ENCODE measurements at regions not wholly inside any gene's neighbourhood (a gene's known extent, or its start where the extent isn't known, plus 50 kb on each side); places are given as distances from the start of the nearest gene placed in this dataset.

GRCh38 chr11:22479208-22479607, 141.0 kb downstream of the SLC17A6 start:
- no peak for DNase-seq
- no peaks in the 10 kb centered on the region for H3K36me3 ChIP-seq
- no peaks in the 10 kb centered on the region for H3K4me1 ChIP-seq
- H3K27me3 ChIP-seq = no peaks in the 10 kb centered on the region
- H3K9me3 ChIP-seq = no peaks in the 10 kb centered on the region
- intact Hi-C loops (cut with DNase I; ENCODE audit: low total_unique reads) = no loop called here
- TF ChIP-seq POLR2A (IDR thresholded peaks at IDR 0.05) = no peak
- TF ChIP-seq, protein P1, sequence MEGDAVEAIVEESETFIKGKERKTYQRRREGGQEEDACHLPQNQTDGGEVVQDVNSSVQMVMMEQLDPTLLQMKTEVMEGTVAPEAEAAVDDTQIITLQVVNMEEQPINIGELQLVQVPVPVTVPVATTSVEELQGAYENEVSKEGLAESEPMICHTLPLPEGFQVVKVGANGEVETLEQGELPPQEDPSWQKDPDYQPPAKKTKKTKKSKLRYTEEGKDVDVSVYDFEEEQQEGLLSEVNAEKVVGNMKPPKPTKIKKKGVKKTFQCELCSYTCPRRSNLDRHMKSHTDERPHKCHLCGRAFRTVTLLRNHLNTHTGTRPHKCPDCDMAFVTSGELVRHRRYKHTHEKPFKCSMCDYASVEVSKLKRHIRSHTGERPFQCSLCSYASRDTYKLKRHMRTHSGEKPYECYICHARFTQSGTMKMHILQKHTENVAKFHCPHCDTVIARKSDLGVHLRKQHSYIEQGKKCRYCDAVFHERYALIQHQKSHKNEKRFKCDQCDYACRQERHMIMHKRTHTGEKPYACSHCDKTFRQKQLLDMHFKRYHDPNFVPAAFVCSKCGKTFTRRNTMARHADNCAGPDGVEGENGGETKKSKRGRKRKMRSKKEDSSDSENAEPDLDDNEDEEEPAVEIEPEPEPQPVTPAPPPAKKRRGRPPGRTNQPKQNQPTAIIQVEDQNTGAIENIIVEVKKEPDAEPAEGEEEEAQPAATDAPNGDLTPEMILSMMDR (IDR thresholded peaks at IDR 0.05) = no peak
- H3K27ac ChIP-seq = no peak overlapping the region
- no peak overlapping the region for H3K4me3 ChIP-seq

DNA sequence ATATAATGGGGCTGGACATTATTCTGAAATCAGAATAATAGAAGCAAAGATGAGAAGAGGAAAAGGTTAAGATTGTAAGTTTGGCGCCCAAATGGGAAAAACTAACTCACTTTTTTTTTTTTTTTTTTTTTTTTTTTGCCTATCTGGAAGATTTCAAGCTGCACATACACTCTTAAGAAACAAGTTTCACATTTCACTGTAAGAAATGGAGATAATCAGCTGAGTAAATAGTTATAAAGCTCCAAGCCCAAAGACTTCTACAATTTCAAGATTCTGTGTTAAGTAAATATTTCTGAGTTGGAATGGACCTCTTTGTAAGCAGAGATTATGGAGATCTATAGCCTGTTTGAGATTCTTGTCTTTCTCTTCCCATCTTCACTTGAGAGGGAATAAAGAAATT, 140.0 kb downstream of the SLC17A6 start:
- H3K4me1 ChIP-seq = no peaks in the 10 kb centered on the region
- H3K27me3 ChIP-seq = no peaks in the 10 kb centered on the region
- intact Hi-C loops (cut with DNase I; ENCODE audit: low total_unique reads) = no loop called here
- TF ChIP-seq, protein P1 (IDR thresholded peaks at IDR 0.05) = no peak
- TF ChIP-seq POLR2A (IDR thresholded peaks at IDR 0.05) = no peak
- H3K4me3 ChIP-seq = no peak overlapping the region
- H3K9me3 ChIP-seq = no peaks in the 10 kb centered on the region
- no peak overlapping the region for H3K27ac ChIP-seq
- DNase-seq = no peak
- H3K36me3 ChIP-seq = no peaks in the 10 kb centered on the region

DNA sequence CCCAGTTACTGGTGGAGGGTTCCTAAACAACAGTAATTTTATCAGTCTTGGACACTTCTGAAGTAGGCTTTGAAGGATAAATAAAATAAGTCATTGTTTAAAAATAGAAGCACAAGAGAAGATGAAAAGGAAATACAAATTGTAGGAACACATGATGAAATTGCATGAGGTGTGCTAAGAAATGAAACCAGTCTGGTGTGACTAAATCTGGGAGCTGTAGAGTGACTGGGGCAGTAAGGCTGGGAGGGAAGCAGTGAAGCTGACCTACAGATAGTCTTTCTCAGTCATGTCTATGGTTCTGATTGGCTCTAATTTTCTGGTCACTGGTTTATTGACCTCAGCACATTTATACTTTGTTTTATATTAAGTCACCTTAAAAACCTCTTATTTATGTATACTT, 139.1 kb downstream of the SLC17A6 start:
- TF ChIP-seq, protein P1 (IDR thresholded peaks at IDR 0.05) = no peak
- no peak for TF ChIP-seq POLR2A (IDR thresholded peaks at IDR 0.05)
- H3K27ac ChIP-seq = no peak overlapping the region
- DNase-seq = no peak
- H3K4me3 ChIP-seq = no peak overlapping the region
- intact Hi-C loops (cut with DNase I; ENCODE audit: low total_unique reads) = no loop called here
- no peaks in the 10 kb centered on the region for H3K36me3 ChIP-seq
- no peaks in the 10 kb centered on the region for H3K9me3 ChIP-seq
- H3K4me1 ChIP-seq = no peaks in the 10 kb centered on the region
- no peaks in the 10 kb centered on the region for H3K27me3 ChIP-seq

DNA sequence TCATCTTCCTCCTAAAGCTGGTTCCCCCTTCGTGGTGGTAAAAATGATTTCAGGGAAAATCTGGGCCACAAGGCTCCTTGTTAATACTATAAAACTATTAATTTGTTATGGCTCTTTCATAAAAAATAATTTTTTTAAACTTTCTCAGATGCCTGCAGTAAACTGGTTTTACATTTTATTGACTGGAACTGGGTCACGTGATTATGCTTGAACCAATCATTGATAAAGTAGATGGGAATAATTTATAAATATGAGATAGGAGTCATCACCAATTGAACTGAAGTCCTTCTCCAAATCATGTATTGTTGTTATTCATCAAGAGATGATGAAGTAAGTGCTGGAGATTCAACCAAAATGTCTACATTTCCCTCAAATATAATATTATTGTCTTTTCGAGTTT, 138.4 kb downstream of the SLC17A6 start:
- Histone ChIP-seq H3K27me3 (no peaks in the 10 kb centered on the region), H3K4me1 (no peaks in the 10 kb centered on the region), H3K9me3 (no peaks in the 10 kb centered on the region), H3K4me3 (no peak overlapping the region), H3K27ac (no peak overlapping the region), H3K36me3 (no peaks in the 10 kb centered on the region)
- no peak for TF ChIP-seq POLR2A (IDR thresholded peaks at IDR 0.05)
- TF ChIP-seq, protein P1 (IDR thresholded peaks at IDR 0.05) = no peak
- DNase-seq = no peak
- intact Hi-C loops (cut with DNase I; ENCODE audit: low total_unique reads) = no loop called here

GRCh38 chr11:22474616-22475015, 136.4 kb downstream of the SLC17A6 start:
- no peak overlapping the region for H3K27ac ChIP-seq
- no peak for DNase-seq
- no peaks in the 10 kb centered on the region for H3K36me3 ChIP-seq
- H3K4me1 ChIP-seq = no peaks in the 10 kb centered on the region
- no peaks in the 10 kb centered on the region for H3K27me3 ChIP-seq
- TF ChIP-seq, protein P1 (IDR thresholded peaks at IDR 0.05) = no peak
- no peak for TF ChIP-seq POLR2A (IDR thresholded peaks at IDR 0.05)
- intact Hi-C loops (cut with DNase I; ENCODE audit: low total_unique reads) = no loop called here
- no peaks in the 10 kb centered on the region for H3K9me3 ChIP-seq
- no peak overlapping the region for H3K4me3 ChIP-seq

All from uterus (tissue), 3 donors.